ENCODE measurements at regions not wholly inside any gene's neighbourhood (a gene's known extent, or its start where the extent isn't known, plus 50 kb on each side); places are given as distances from the start of the nearest gene placed in this dataset.

GRCh38 chr18:10381951-10382350, 72.5 kb upstream of the APCDD1 start:
- DNase-seq (ENCODE audit: low read depth) = peak; percentile 48

DNA sequence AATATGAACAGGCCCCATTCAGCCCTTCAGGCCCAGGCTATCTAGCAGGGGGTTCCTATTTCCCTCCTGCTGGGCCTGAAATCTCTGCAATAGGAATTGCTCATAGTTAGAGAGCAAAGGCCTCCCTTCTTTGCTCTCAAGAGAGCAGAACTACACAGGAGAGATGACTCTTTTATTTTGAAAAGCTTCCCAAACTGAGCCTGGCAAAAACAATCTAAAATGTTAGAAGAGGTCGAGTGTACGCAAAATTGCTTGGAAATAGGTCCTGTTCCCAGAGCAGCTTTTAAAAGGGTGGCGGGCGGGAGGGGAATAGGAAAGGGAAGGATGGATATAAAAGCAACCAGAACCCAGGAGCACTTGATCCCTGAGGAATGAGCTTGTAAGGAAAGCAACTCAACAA, 68.4 kb upstream of the APCDD1 start:
- no peak for DNase-seq (ENCODE audit: low read depth)

GRCh38 chr18:10386956-10387355, 67.5 kb upstream of the APCDD1 start:
- no peak for DNase-seq (ENCODE audit: low read depth)

GRCh38 chr18:10387399-10387798, 67.0 kb upstream of the APCDD1 start:
- no peak for DNase-seq (ENCODE audit: low read depth)

DNA sequence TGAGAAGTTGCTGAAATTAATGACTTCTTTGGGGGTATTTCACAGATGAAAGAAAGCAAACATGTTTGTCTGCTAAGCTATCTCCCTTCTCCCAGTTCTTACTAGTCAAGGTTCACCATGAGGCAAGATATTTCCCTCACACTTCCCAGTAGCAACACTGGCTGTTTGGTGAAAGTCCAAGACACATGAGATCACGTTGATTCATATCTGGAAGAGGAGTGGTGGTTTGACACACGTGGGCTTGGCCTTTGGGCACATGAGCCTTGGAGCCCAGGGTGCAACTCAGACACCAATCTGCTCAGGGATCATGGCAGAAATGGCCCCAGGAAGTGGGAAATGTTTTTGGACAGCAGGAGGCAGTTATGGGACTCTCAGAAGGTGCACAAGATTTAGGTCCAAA, 66.1 kb upstream of the APCDD1 start:
- no peak for DNase-seq (ENCODE audit: low read depth)

GRCh38 chr18:10391506-10391905, 62.9 kb upstream of the APCDD1 start:
- DNase-seq (ENCODE audit: low read depth) = no peak

DNA sequence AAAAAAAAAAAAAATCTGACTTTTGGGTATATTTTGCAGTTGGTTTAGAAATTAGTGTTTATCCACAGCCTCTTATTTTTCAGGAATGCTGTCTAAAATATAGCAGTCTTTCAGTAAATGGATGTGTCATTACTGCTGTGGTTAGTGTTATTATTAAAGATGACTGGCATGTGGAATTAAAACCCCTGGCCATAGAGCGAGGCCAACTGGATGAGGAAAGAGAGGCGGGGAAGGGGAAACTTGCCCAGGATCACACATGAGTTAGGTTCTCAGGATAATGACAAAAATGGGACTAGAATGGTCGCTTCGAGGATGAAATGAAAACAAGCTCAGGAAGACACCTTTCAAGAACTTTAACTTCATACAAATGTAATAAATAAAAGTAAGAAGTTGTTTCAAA, 57.4 kb upstream of the APCDD1 start:
- DNase-seq (ENCODE audit: low read depth) = no peak

GRCh38 chr18:10398571-10398970, 55.9 kb upstream of the APCDD1 start:
- no peak for DNase-seq (ENCODE audit: low read depth)

DNA sequence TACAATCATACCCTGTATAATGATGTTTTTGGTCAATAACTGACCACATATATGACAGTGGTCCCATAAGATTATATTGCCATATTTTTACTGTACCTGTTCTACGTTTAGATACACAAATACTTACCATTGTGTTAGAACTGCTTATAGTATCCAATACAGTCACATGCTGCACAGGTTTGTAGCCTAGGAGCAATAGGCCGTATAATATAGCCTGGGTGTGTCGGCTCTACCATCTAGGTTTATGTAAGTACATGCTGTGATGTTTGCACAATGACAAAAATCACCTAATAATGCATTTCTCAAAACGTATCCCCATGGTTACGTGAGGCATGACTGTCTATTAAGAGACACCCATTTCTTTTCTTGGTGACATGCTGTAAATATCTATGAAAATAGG, 55.0 kb upstream of the APCDD1 start:
- no peak for DNase-seq (ENCODE audit: low read depth)

DNA sequence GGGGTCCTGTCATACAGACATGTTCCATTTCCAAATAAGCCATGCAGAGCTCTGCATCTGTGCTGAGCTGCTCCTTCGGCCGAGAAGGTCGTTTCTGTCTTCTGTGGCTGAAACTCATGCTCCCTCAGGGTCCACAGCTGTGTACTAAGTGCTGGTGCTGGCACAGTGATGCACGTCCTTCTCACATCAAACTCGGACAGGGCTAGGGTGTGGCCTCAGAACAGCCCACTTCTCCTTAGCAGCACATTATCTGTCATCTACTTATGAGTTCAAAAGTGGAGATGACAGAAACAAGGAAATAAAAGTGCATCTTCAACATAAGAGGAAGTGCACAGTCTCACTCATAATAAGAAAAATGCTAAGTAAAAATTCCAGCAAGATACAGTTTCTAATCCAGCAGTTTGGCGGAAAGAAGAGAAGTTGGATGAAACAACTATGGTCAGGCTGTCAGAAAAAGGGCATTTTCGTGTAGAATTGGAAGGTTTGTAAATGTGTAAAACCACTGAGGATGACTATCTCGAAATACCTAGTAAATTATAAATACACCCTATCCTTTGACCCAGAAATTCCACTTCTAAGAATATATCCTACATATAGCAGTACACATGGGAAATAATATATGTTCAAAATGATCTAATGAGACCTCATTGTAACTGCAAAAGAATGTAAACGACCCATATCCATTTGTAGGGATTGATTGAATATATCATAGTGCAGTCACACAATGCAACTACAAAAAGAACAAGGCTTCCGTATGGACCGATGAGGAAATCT, 53.7 kb upstream of the APCDD1 start:
- DNase-seq (ENCODE audit: low read depth) = no peak

- peak; percentile 70 for DNase-seq (ENCODE audit: low read depth)
Measured at GRCh38 chr18:10401521-10401920, 52.9 kb upstream of the APCDD1 start.

DNA sequence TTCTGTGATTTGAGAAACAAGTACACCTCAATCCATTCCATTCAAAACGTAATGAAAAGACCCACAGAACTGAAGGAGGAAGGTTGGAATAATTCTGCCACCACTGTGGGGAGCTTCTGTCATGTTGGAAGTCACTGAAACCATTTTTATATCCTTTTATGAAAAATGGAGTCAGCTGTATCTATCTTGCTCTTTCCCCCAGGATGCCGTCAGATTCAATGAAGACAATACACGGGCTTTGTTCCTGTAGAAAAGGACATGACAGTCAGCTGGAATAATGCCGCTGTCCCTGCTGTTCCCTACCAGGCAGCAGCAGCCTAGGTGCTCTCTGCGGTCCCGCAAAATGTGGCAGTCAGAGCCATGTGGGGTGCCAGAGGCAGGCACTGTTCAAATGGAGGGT, 52.5 kb upstream of the APCDD1 start:
- DNase-seq (ENCODE audit: low read depth) = no peak

DNA sequence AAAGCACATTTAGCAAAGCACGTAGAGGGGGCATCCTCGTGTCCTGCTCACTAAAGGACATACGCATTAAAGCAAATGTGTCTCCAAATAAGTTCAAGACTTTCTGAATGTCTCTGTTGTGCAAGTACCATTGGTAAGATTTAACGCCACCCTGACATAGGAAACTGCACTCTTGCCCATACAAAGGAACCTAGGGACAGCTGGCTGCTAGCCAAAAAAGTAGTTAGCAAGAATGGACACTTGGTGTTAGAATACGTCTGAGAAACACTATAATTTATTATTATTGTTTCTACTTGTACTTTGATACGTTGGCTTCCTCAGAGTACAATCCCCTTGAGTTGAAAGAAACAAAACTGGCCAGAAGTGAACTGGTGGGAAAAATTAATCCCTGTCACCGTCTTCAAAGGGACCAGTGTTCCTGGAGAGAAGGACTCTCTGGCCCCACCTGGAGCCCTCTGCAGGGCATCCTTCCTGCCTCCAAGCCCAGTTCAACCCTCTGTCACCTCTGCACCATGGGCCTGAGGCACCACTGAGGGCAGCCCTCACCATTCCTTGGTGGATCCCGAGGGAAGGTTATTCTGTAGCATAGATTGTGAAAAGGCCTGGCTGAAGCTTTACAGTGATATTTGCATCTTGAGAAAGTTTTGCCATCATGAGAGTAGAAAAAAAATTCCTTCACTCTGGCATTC, 51.4 kb upstream of the APCDD1 start:
- no peak for DNase-seq (ENCODE audit: low read depth)

- DNase-seq (ENCODE audit: low read depth) = no peak
Measured at GRCh38 chr18:10403708-10404107, 50.7 kb upstream of the APCDD1 start.

- no peak for DNase-seq (ENCODE audit: low read depth)
Measured at GRCh38 chr18:10404168-10404567, 50.3 kb upstream of the APCDD1 start.
